ENCODE measurements at regions not wholly inside any gene's neighbourhood (a gene's known extent, or its start where the extent isn't known, plus 50 kb on each side); places are given as distances from the start of the nearest gene placed in this dataset.

GRCh38 chr9:11206925-11207324 lies 594.1 kb upstream of the PTPRD start:
- no TSS peak for BruUV-seq (replicated peaks)
- Histone ChIP-seq H3K9me3 (ENCODE audit: control insufficient read depth, insufficient read depth, low read depth, low read length) (no peaks in the 10 kb centered on the region), H3K4me3 (ENCODE audit: low read depth in 2 of 2, low read length in 2 of 2) (no peak overlapping the region), H3K27ac (ENCODE audit: low read length) (no peak overlapping the region), H3K27me3 (ENCODE audit: control insufficient read depth, insufficient read depth, low read length) (no peaks in the 10 kb centered on the region), H3K36me3 (ENCODE audit: control insufficient read depth, insufficient read depth, low read length) (no peaks in the 10 kb centered on the region), H3K4me1 (ENCODE audit: control insufficient read depth, insufficient read depth, low read length) (no peaks in the 10 kb centered on the region)
- intact Hi-C loops (cut with micrococcal nuclease; ENCODE audit: unreplicated experiment) (no loop called here), in situ Hi-C loops (cut with HindIII; ENCODE audit: low pct_unique_long_range_greater_than_20kb, low sequenced_read_pairs) (no loop called here)
- ChIA-PET CTCF (no interaction called here), POLR2A (no interaction called here)
- TF ChIP-seq SIN3A (IDR thresholded peaks at IDR 0.05; ENCODE audit: borderline replicate concordance, insufficient read depth, low read depth, low read length) = no peak
- no peak for TF ChIP-seq POLR2AphosphoS5 (IDR thresholded peaks at IDR 0.05; ENCODE audit: low read depth, low read length)
- DNase-seq (ENCODE audit: low read depth, low spot score) (no peak), ATAC-seq (no peak)

- DNase-seq (ENCODE audit: low read depth, low spot score) (no peak), ATAC-seq (no peak)
- in situ Hi-C loops (cut with HindIII; ENCODE audit: low pct_unique_long_range_greater_than_20kb, low sequenced_read_pairs) = no loop called here
- Histone ChIP-seq H3K27ac (ENCODE audit: low read length) (no peak overlapping the region), H3K4me3 (ENCODE audit: low read depth in 2 of 2, low read length in 2 of 2) (no peak overlapping the region), H3K4me1 (ENCODE audit: control insufficient read depth, insufficient read depth, low read length) (no peaks in the 10 kb centered on the region), H3K9me3 (ENCODE audit: control insufficient read depth, insufficient read depth, low read depth, low read length) (no peaks in the 10 kb centered on the region), H3K27me3 (ENCODE audit: control insufficient read depth, insufficient read depth, low read length) (no peaks in the 10 kb centered on the region), H3K36me3 (ENCODE audit: control insufficient read depth, insufficient read depth, low read length) (no peaks in the 10 kb centered on the region)
- ChIA-PET POLR2A (no interaction called here), CTCF (no interaction called here)
- TF ChIP-seq SIN3A (IDR thresholded peaks at IDR 0.05; ENCODE audit: borderline replicate concordance, insufficient read depth, low read depth, low read length) (no peak), POLR2AphosphoS5 (IDR thresholded peaks at IDR 0.05; ENCODE audit: low read depth, low read length) (no peak), REST (IDR thresholded peaks at IDR 0.05; ENCODE audit: insufficient read depth in 1 of 2, low read depth in 2 of 2, low read length in 1 of 2) (no peak), TCF7L2 (IDR thresholded peaks at IDR 0.05; ENCODE audit: low read depth, low read length) (no peak)
- intact Hi-C loops (cut with micrococcal nuclease; ENCODE audit: unreplicated experiment) = no loop called here
- BruUV-seq (replicated peaks) = no TSS peak
These were observed 620.9 kb upstream of the PTPRD start for GRCh38 chr9:11233696-11234095.

- ATAC-seq = no peak
These were observed 622.3 kb upstream of the PTPRD start for GRCh38 chr9:11235061-11235460.

More at GRCh38 chr9:11235061-11235460, 622.3 kb upstream of the PTPRD start:
- in situ Hi-C loops (cut with HindIII; ENCODE audit: low pct_unique_long_range_greater_than_20kb, low sequenced_read_pairs) = no loop called here
- BruUV-seq (replicated peaks) = no TSS peak
- no peak overlapping the region for H3K4me3 ChIP-seq (ENCODE audit: low read depth in 2 of 2, low read length in 2 of 2)
- no peak for DNase-seq (ENCODE audit: low read depth, low spot score)
- ChIA-PET POLR2A (no interaction called here), CTCF (no interaction called here)
- no peaks in the 10 kb centered on the region for H3K4me1 ChIP-seq (ENCODE audit: control insufficient read depth, insufficient read depth, low read length)
- H3K9me3 ChIP-seq (ENCODE audit: control insufficient read depth, insufficient read depth, low read depth, low read length) = no peaks in the 10 kb centered on the region
- no peak overlapping the region for H3K27ac ChIP-seq (ENCODE audit: low read length)
- H3K27me3 ChIP-seq (ENCODE audit: control insufficient read depth, insufficient read depth, low read length) = no peaks in the 10 kb centered on the region
- no peaks in the 10 kb centered on the region for H3K36me3 ChIP-seq (ENCODE audit: control insufficient read depth, insufficient read depth, low read length)
- TF ChIP-seq TCF7L2 (IDR thresholded peaks at IDR 0.05; ENCODE audit: low read depth, low read length) (no peak), POLR2AphosphoS5 (IDR thresholded peaks at IDR 0.05; ENCODE audit: low read depth, low read length) (no peak), CTCF (IDR thresholded peaks at IDR 0.05) (no peak), REST (IDR thresholded peaks at IDR 0.05; ENCODE audit: insufficient read depth in 1 of 2, low read depth in 2 of 2, low read length in 1 of 2) (no peak), SIN3A (IDR thresholded peaks at IDR 0.05; ENCODE audit: borderline replicate concordance, insufficient read depth, low read depth, low read length) (no peak)
- intact Hi-C loops (cut with micrococcal nuclease; ENCODE audit: unreplicated experiment) = no loop called here

All from Panc1 (cell line).